ENCODE measurements at regions not wholly inside any gene's neighbourhood (a gene's known extent, or its start where the extent isn't known, plus 50 kb on each side); places are given as distances from the start of the nearest gene placed in this dataset.

DNA sequence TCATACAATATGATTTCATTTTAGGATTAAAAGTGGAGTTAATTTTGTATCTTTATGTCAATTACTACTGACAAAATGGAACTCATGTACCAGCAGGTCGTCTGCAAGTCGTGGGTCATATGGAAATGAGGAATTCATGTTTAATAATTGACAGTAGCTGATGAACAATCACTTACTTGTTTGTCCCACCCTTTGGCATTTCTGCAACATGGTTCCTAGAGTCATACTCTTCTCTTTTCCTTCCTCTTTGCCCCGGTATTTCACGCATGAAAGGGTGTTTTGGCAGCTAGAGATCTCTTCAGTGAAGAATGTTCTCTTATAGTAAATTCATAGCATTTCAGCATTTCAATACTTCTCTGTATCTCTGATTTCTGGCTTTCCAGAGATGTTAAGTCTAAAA, 133.3 kb upstream of the SLC24A5 start:
- TF ChIP-seq, protein P1, sequence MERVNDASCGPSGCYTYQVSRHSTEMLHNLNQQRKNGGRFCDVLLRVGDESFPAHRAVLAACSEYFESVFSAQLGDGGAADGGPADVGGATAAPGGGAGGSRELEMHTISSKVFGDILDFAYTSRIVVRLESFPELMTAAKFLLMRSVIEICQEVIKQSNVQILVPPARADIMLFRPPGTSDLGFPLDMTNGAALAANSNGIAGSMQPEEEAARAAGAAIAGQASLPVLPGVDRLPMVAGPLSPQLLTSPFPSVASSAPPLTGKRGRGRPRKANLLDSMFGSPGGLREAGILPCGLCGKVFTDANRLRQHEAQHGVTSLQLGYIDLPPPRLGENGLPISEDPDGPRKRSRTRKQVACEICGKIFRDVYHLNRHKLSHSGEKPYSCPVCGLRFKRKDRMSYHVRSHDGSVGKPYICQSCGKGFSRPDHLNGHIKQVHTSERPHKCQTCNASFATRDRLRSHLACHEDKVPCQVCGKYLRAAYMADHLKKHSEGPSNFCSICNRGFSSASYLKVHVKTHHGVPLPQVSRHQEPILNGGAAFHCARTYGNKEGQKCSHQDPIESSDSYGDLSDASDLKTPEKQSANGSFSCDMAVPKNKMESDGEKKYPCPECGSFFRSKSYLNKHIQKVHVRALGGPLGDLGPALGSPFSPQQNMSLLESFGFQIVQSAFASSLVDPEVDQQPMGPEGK (CRISPR knock-in tag; IDR thresholded peaks at IDR 0.05; ENCODE audit: borderline replicate concordance): no peak
- no peak for TF ChIP-seq TOX (CRISPR knock-in tag; IDR thresholded peaks at IDR 0.05; ENCODE audit: borderline replicate concordance)
- TF ChIP-seq RARB (CRISPR knock-in tag; IDR thresholded peaks at IDR 0.05): no peak
- TF ChIP-seq ESRRG (CRISPR knock-in tag; IDR thresholded peaks at IDR 0.05): no peak
- no peak for TF ChIP-seq GLIS3 (CRISPR knock-in tag; IDR thresholded peaks at IDR 0.05)
- TF ChIP-seq, protein P2, sequence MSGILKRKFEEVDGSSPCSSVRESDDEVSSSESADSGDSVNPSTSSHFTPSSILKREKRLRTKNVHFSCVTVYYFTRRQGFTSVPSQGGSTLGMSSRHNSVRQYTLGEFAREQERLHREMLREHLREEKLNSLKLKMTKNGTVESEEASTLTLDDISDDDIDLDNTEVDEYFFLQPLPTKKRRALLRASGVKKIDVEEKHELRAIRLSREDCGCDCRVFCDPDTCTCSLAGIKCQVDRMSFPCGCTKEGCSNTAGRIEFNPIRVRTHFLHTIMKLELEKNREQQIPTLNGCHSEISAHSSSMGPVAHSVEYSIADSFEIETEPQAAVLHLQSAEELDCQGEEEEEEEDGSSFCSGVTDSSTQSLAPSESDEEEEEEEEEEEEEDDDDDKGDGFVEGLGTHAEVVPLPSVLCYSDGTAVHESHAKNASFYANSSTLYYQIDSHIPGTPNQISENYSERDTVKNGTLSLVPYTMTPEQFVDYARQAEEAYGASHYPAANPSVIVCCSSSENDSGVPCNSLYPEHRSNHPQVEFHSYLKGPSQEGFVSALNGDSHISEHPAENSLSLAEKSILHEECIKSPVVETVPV (CRISPR knock-in tag; IDR thresholded peaks at IDR 0.05): no peak
- TF ChIP-seq, protein P3, sequence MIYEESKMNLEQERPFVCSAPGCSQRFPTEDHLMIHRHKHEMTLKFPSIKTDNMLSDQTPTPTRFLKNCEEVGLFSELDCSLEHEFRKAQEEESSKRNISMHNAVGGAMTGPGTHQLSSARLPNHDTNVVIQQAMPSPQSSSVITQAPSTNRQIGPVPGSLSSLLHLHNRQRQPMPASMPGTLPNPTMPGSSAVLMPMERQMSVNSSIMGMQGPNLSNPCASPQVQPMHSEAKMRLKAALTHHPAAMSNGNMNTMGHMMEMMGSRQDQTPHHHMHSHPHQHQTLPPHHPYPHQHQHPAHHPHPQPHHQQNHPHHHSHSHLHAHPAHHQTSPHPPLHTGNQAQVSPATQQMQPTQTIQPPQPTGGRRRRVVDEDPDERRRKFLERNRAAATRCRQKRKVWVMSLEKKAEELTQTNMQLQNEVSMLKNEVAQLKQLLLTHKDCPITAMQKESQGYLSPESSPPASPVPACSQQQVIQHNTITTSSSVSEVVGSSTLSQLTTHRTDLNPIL (CRISPR knock-in tag; IDR thresholded peaks at IDR 0.05; ENCODE audit: low read depth): no peak
- no peak for TF ChIP-seq ZFP3 (CRISPR knock-in tag; IDR thresholded peaks at IDR 0.05)
- no peak for TF ChIP-seq ZNF70 (CRISPR knock-in tag; IDR thresholded peaks at IDR 0.05)
- TF ChIP-seq BACH2 (CRISPR knock-in tag; IDR thresholded peaks at IDR 0.05; ENCODE audit: borderline replicate concordance): no peak
- no peak for TF ChIP-seq ZNF565 (CRISPR knock-in tag; conservative IDR thresholded peaks at IDR 0.05; ENCODE audit: low read depth)
- no peak for TF ChIP-seq ZNF8 (CRISPR knock-in tag; IDR thresholded peaks at IDR 0.05)

Data from SK-N-SH treated with all-trans-retinoic acid at 6 μM for 48 hours (cell line).